Neural progenitor cell (in vitro differentiated cells): ENCODE measurements at regions not wholly inside any gene's neighbourhood (a gene's known extent, or its start where the extent isn't known, plus 50 kb on each side); places are given as distances from the start of the nearest gene placed in this dataset.

ENCODE experiments used
- EZH2 ChIP-seq: fragments of 200-600 bp; sonication (generic); IDR thresholded peaks from 2 replicates; pipeline ENCODE4 v1.6.1; 2017; ENCODE audit warnings: antibody characterized with exemption, mild to moderate bottlenecking, moderate library complexity
- EZH2phosphoT487 ChIP-seq: fragments of 200-600 bp; sonication (generic); IDR thresholded peaks from 2 replicates; pipeline ENCODE4 v1.6.1; 2017; ENCODE audit warnings: antibody characterized with exemption
- TF ChIP-seq, protein P1 (sequence below): fragments of 200-600 bp; sonication (generic); IDR thresholded peaks from 2 replicates; pipeline ENCODE4 v1.5.1; 2017; ENCODE audit warnings: antibody characterized with exemption, mild to moderate bottlenecking

- TF ChIP-seq, protein P1, sequence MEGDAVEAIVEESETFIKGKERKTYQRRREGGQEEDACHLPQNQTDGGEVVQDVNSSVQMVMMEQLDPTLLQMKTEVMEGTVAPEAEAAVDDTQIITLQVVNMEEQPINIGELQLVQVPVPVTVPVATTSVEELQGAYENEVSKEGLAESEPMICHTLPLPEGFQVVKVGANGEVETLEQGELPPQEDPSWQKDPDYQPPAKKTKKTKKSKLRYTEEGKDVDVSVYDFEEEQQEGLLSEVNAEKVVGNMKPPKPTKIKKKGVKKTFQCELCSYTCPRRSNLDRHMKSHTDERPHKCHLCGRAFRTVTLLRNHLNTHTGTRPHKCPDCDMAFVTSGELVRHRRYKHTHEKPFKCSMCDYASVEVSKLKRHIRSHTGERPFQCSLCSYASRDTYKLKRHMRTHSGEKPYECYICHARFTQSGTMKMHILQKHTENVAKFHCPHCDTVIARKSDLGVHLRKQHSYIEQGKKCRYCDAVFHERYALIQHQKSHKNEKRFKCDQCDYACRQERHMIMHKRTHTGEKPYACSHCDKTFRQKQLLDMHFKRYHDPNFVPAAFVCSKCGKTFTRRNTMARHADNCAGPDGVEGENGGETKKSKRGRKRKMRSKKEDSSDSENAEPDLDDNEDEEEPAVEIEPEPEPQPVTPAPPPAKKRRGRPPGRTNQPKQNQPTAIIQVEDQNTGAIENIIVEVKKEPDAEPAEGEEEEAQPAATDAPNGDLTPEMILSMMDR, result peak; percentile 57
- TF ChIP-seq EZH2phosphoT487 (no peak), EZH2 (no peak)
Measured at GRCh38 chr12:58804749-58805148, 115.6 kb downstream of the LRIG3 start.
